22Rv1 (cell line): ENCODE measurements at regions not wholly inside any gene's neighbourhood (a gene's known extent, or its start where the extent isn't known, plus 50 kb on each side); places are given as distances from the start of the nearest gene placed in this dataset.

Source experiments
- CTCF ChIP-seq: fragments of 450-650 bp; IDR thresholded peaks from 2 replicates; pipeline ENCODE4 v1.5.1; 2017; ENCODE audit warnings: mild to moderate bottlenecking
- ZFX ChIP-seq: fragments of 450-650 bp; IDR thresholded peaks from 2 replicates; pipeline ENCODE4 v1.6.1; 2017; ENCODE audit warnings: antibody characterized with exemption, borderline replicate concordance

GRCh38 chr5:72692651-72693442 is 123.6 kb upstream of the TNPO1 start:
- TF ChIP-seq CTCF = no peak
- TF ChIP-seq ZFX = no peak
